SK-N-MC (cell line): ENCODE measurements at regions not wholly inside any gene's neighbourhood (a gene's known extent, or its start where the extent isn't known, plus 50 kb on each side); places are given as distances from the start of the nearest gene placed in this dataset.

Source experiments
- DNase-seq: peaks from one replicate; pipeline ENCODE4 v3.0.0-alpha.2; 2011; ENCODE audit warnings: low read depth, low spot score
- H3K27ac ChIP-seq: fragments of 200-600 bp; sonication (generic); 2 replicates; pipeline ENCODE4 v1.5.1; 2016; ENCODE audit warnings: mixed run types
- H3K36me3 ChIP-seq: fragments of 200-600 bp; sonication (generic); 2 replicates; pipeline ENCODE4 v1.6.1; 2017; ENCODE audit warnings: antibody characterized with exemption, low read length, mixed read lengths; ENCODE audit not compliant: insufficient read depth
- H3K4me3 ChIP-seq: fragments of 200-600 bp; sonication (generic); 2 replicates; pipeline ENCODE4 v1.5.1; 2016
- H3K9ac ChIP-seq: fragments of 200-600 bp; sonication (generic); 2 replicates; pipeline ENCODE4 v1.8.0; 2017; ENCODE audit warnings: mixed run types, mixed read lengths; ENCODE audit not compliant: insufficient read length
- H3K9me3 ChIP-seq: fragments of 200-600 bp; sonication (generic); 2 replicates; pipeline ENCODE4 v1.6.1; 2017; ENCODE audit warnings: low read depth, mild to moderate bottlenecking, antibody characterized with exemption, low read length, moderate library complexity, mixed read lengths
- EZH2 ChIP-seq: fragments of 200-600 bp; sonication (generic); IDR thresholded peaks from one replicate; pipeline ENCODE4 v1.6.1; 2017; ENCODE audit warnings: antibody characterized with exemption
- FOXP2 ChIP-seq: optimal IDR thresholded peaks from 2 replicates; pipeline ENCODE3; 2011; ENCODE audit warnings: mild to moderate bottlenecking, moderate library complexity; ENCODE audit not compliant: insufficient read depth; ENCODE audit errors: extremely low read length, control extremely low read depth
- POLR2AphosphoS5 ChIP-seq: IDR thresholded peaks from 2 replicates; pipeline ENCODE4 v1.6.1; 2012; ENCODE audit warnings: mild to moderate bottlenecking, low read depth, low read length, borderline replicate concordance

- no peak overlapping the region for H3K27ac ChIP-seq
- no peak overlapping the region for H3K4me3 ChIP-seq
- DNase-seq: no peak
- TF ChIP-seq FOXP2 (no peak), POLR2AphosphoS5 (no peak), EZH2 (no peak)
- H3K9ac ChIP-seq: no peak overlapping the region
- H3K9me3 ChIP-seq: no peaks in the 10 kb centered on the region
- no peaks in the 10 kb centered on the region for H3K36me3 ChIP-seq
Measured at GRCh38 chr4:81571105-81571504, 99.4 kb upstream of the RASGEF1B start.

- Histone ChIP-seq H3K9me3 (no peaks in the 10 kb centered on the region), H3K9ac (no peak overlapping the region), H3K4me3 (no peak overlapping the region), H3K27ac (no peak overlapping the region), H3K36me3 (no peaks in the 10 kb centered on the region)
- TF ChIP-seq FOXP2: no peak
- no peak for TF ChIP-seq POLR2AphosphoS5
- no peak for TF ChIP-seq EZH2
- DNase-seq: no peak
Measured at GRCh38 chr4:81566161-81566591, 94.5 kb upstream of the RASGEF1B start.

GRCh38 chr4:81565142-81565870 is 93.6 kb upstream of the RASGEF1B start:
- H3K4me3 ChIP-seq: no peak overlapping the region
- no peaks in the 10 kb centered on the region for H3K36me3 ChIP-seq
- no peak overlapping the region for H3K9ac ChIP-seq
- DNase-seq: no peak
- no peaks in the 10 kb centered on the region for H3K9me3 ChIP-seq
- TF ChIP-seq POLR2AphosphoS5 (no peak), EZH2 (no peak), FOXP2 (no peak)
- H3K27ac ChIP-seq: no peak overlapping the region

GRCh38 chr4:81564025-81564424 is 92.3 kb upstream of the RASGEF1B start:
- Histone ChIP-seq H3K9me3 (no peaks in the 10 kb centered on the region), H3K4me3 (no peak overlapping the region), H3K9ac (no peak overlapping the region), H3K36me3 (no peaks in the 10 kb centered on the region), H3K27ac (no peak overlapping the region)
- TF ChIP-seq EZH2: no peak
- TF ChIP-seq POLR2AphosphoS5: no peak
- no peak for TF ChIP-seq FOXP2
- DNase-seq: no peak

GRCh38 chr4:81562093-81562492 is 90.4 kb upstream of the RASGEF1B start:
- TF ChIP-seq EZH2 (no peak), FOXP2 (no peak), POLR2AphosphoS5 (no peak)
- no peak for DNase-seq
- Histone ChIP-seq H3K27ac (no peak overlapping the region), H3K9me3 (no peaks in the 10 kb centered on the region), H3K9ac (no peak overlapping the region), H3K4me3 (no peak overlapping the region), H3K36me3 (no peaks in the 10 kb centered on the region)

- no peak for TF ChIP-seq EZH2
- no peak for TF ChIP-seq FOXP2
- TF ChIP-seq POLR2AphosphoS5: no peak
- Histone ChIP-seq H3K4me3 (no peak overlapping the region), H3K27ac (no peak overlapping the region), H3K9me3 (no peaks in the 10 kb centered on the region), H3K9ac (no peak overlapping the region), H3K36me3 (no peaks in the 10 kb centered on the region)
- no peak for DNase-seq
Measured at GRCh38 chr4:81557306-81557705, 85.6 kb upstream of the RASGEF1B start.

- no peak for TF ChIP-seq FOXP2
- TF ChIP-seq POLR2AphosphoS5: no peak
- TF ChIP-seq EZH2: no peak
- DNase-seq: no peak
- H3K9me3 ChIP-seq: no peaks in the 10 kb centered on the region
- H3K9ac ChIP-seq: no peak overlapping the region
- no peak overlapping the region for H3K27ac ChIP-seq
- no peak overlapping the region for H3K4me3 ChIP-seq
- H3K36me3 ChIP-seq: no peaks in the 10 kb centered on the region
Measured at GRCh38 chr4:81555489-81555888, 83.8 kb upstream of the RASGEF1B start.

- Histone ChIP-seq H3K9me3 (no peaks in the 10 kb centered on the region), H3K9ac (no peak overlapping the region), H3K4me3 (no peak overlapping the region), H3K27ac (no peak overlapping the region), H3K36me3 (no peaks in the 10 kb centered on the region)
- TF ChIP-seq EZH2: no peak
- no peak for TF ChIP-seq FOXP2
- no peak for DNase-seq
Measured at GRCh38 chr4:81552086-81552485, 80.4 kb upstream of the RASGEF1B start.

- no peak for DNase-seq
- TF ChIP-seq POLR2AphosphoS5: no peak
- TF ChIP-seq EZH2: no peak
- Histone ChIP-seq H3K9ac (no peak overlapping the region), H3K36me3 (no peaks in the 10 kb centered on the region), H3K27ac (no peak overlapping the region), H3K9me3 (no peaks in the 10 kb centered on the region), H3K4me3 (no peak overlapping the region)
Measured at GRCh38 chr4:81550388-81550859, 78.7 kb upstream of the RASGEF1B start.

GRCh38 chr4:81549984-81550383 is 78.3 kb upstream of the RASGEF1B start:
- Histone ChIP-seq H3K9ac (no peak overlapping the region), H3K9me3 (no peaks in the 10 kb centered on the region), H3K4me3 (no peak overlapping the region), H3K36me3 (no peaks in the 10 kb centered on the region), H3K27ac (no peak overlapping the region)
- DNase-seq: no peak
- TF ChIP-seq POLR2AphosphoS5: no peak
- TF ChIP-seq FOXP2: no peak
- no peak for TF ChIP-seq EZH2
